WTC11 (cell line): ENCODE measurements at regions not wholly inside any gene's neighbourhood (a gene's known extent, or its start where the extent isn't known, plus 50 kb on each side); places are given as distances from the start of the nearest gene placed in this dataset.

ENCODE experiments used
- ATAC-seq: fragments of 200-7000 bp; cut with Tn5 transposase; 2 replicates; pipeline ENCODE4 v1.10.0; 2021; ENCODE audit warnings: mild to moderate bottlenecking, moderate library complexity
- CTCF ChIA-PET: fragments of 300-600 bp; sonication (Branson Sonifier 250); formaldehyde crosslinking; loops from one replicate; lab custom pipeline; 2021; ENCODE audit warnings: antibody characterized with exemption; lab: Charles Lee
- POLR2A ChIA-PET: fragments of 350-600 bp; sonication (Branson Sonifier 250); formaldehyde crosslinking; loops from one replicate; lab custom pipeline; 2021; ENCODE audit warnings: antibody characterized with exemption; lab: Charles Lee
- DNase-seq: peaks from one replicate; pipeline ENCODE4 v3.0.0; 2021; ENCODE audit warnings: low spot score
- H3K27ac Mint-ChIP-seq: 2 replicates; pipeline ENCODE4 v1.8.0; 2021; ENCODE audit warnings: mixed read lengths
- H3K27me3 Mint-ChIP-seq: 2 replicates; pipeline ENCODE4 v1.8.0; 2021; ENCODE audit warnings: low read depth, mild to moderate bottlenecking, moderate library complexity, mixed read lengths
- H3K36me3 Mint-ChIP-seq: 2 replicates; pipeline ENCODE4 v1.8.0; 2021; ENCODE audit warnings: mixed read lengths
- H3K4me1 Mint-ChIP-seq: 2 replicates; pipeline ENCODE4 v1.8.0; 2022; ENCODE audit warnings: mixed read lengths
- H3K4me3 Mint-ChIP-seq: 2 replicates; pipeline ENCODE4 v1.8.0; 2021; ENCODE audit warnings: mild to moderate bottlenecking, moderate library complexity, mixed read lengths
- H3K9me3 Mint-ChIP-seq: 2 replicates; pipeline ENCODE4 v1.8.0; 2021; ENCODE audit warnings: mixed read lengths
- ATF6 ChIP-seq: sonication (generic); formaldehyde crosslinking; IDR thresholded peaks from 2 replicates; pipeline ENCODE4 v1.8.1; 2023; ENCODE audit warnings: mild to moderate bottlenecking, missing genetic modification reagents
- CBFB ChIP-seq: sonication (generic); formaldehyde crosslinking; IDR thresholded peaks from 2 replicates; pipeline ENCODE4 v1.8.1; 2022; ENCODE audit warnings: mild to moderate bottlenecking, low read depth, missing genetic modification reagents
- CREM ChIP-seq: sonication (generic); formaldehyde crosslinking; IDR thresholded peaks from 2 replicates; pipeline ENCODE4 v1.8.1; 2022; ENCODE audit warnings: mild to moderate bottlenecking, missing genetic modification reagents, moderate library complexity
- EMX1 ChIP-seq: fragments of 250-450 bp; sonication (Bioruptor Pico); IDR thresholded peaks from 2 replicates; pipeline ENCODE4 v1.8.0; 2021; ENCODE audit warnings: mild to moderate bottlenecking
- ERG ChIP-seq: fragments of 250-450 bp; sonication (Bioruptor Pico); IDR thresholded peaks from 2 replicates; pipeline ENCODE4 v1.8.0; 2021; ENCODE audit warnings: mild to moderate bottlenecking
- FOXP1 ChIP-seq: sonication (generic); formaldehyde crosslinking; IDR thresholded peaks from 2 replicates; pipeline ENCODE4 v1.8.0; 2022; ENCODE audit warnings: missing genetic modification reagents, mild to moderate bottlenecking, moderate library complexity, borderline replicate concordance
- FOXP4 ChIP-seq: sonication (generic); formaldehyde crosslinking; IDR thresholded peaks from 2 replicates; pipeline ENCODE4 v1.8.0; 2022; ENCODE audit warnings: mild to moderate bottlenecking, missing genetic modification reagents
- GABPB1 ChIP-seq: sonication (generic); formaldehyde crosslinking; IDR thresholded peaks from 2 replicates; pipeline ENCODE4 v1.8.1; 2023; ENCODE audit warnings: mild to moderate bottlenecking, missing genetic modification reagents
- JAZF1 ChIP-seq: fragments of 250-450 bp; sonication (Bioruptor Pico); IDR thresholded peaks from 2 replicates; pipeline ENCODE4 v1.9.0; 2021; ENCODE audit warnings: moderate library complexity, mild to moderate bottlenecking, inconsistent platforms
- JUN ChIP-seq: sonication (generic); formaldehyde crosslinking; IDR thresholded peaks from 2 replicates; pipeline ENCODE4 v1.8.0; 2023; ENCODE audit warnings: mild to moderate bottlenecking, missing genetic modification reagents
- NR2C2 ChIP-seq: sonication (generic); formaldehyde crosslinking; IDR thresholded peaks from 2 replicates; pipeline ENCODE4 v1.8.0; 2022; ENCODE audit warnings: mild to moderate bottlenecking, missing genetic modification reagents
- NR3C1 ChIP-seq: sonication (generic); formaldehyde crosslinking; conservative IDR thresholded peaks from 2 replicates; pipeline ENCODE4 v1.8.1; 2023; ENCODE audit warnings: low read depth, mild to moderate bottlenecking, missing genetic modification reagents
- PRDM15 ChIP-seq: sonication (generic); formaldehyde crosslinking; IDR thresholded peaks from 2 replicates; pipeline ENCODE4 v1.8.0; 2022; ENCODE audit warnings: missing genetic modification reagents
- SOX15 ChIP-seq: fragments of 250-450 bp; sonication (Bioruptor Pico); IDR thresholded peaks from 2 replicates; pipeline ENCODE4 v1.9.0; 2021; ENCODE audit warnings: mild to moderate bottlenecking
- TEAD4 ChIP-seq: sonication (generic); formaldehyde crosslinking; IDR thresholded peaks from 2 replicates; pipeline ENCODE4 v1.8.0; 2022; ENCODE audit warnings: mild to moderate bottlenecking, missing genetic modification reagents
- USF2 ChIP-seq: sonication (generic); formaldehyde crosslinking; IDR thresholded peaks from 2 replicates; pipeline ENCODE4 v1.8.1; 2023; ENCODE audit warnings: mild to moderate bottlenecking, missing genetic modification reagents, moderate library complexity
- ZNF219 ChIP-seq: sonication (generic); formaldehyde crosslinking; IDR thresholded peaks from 2 replicates; pipeline ENCODE4 v1.8.0; 2023; ENCODE audit warnings: missing genetic modification reagents, mild to moderate bottlenecking, borderline replicate concordance
- ZNF263 ChIP-seq: sonication (generic); formaldehyde crosslinking; IDR thresholded peaks from 2 replicates; pipeline ENCODE4 v1.8.1; 2022; ENCODE audit warnings: low read depth, mild to moderate bottlenecking, moderate library complexity, missing genetic modification reagents
- ZNF416 ChIP-seq: fragments of 250-450 bp; sonication (Bioruptor Pico); IDR thresholded peaks from 2 replicates; pipeline ENCODE4 v1.9.0; 2021; ENCODE audit warnings: mild to moderate bottlenecking, inconsistent platforms

GRCh38 chr12:27162229-27162537, 79.8 kb upstream of the C12orf71 start (continued):
- TF ChIP-seq ATF6 = no peak

- TF ChIP-seq ZNF416 (CRISPR knock-in tag) (no peak), SOX15 (no peak), PRDM15 (CRISPR knock-in tag) (no peak), NR3C1 (CRISPR knock-in tag) (no peak), USF2 (CRISPR knock-in tag) (no peak), CREM (no peak), ZNF219 (CRISPR knock-in tag) (no peak), GABPB1 (CRISPR knock-in tag) (no peak), TEAD4 (CRISPR knock-in tag) (no peak), FOXP1 (CRISPR knock-in tag) (no peak), FOXP4 (CRISPR knock-in tag) (no peak), ERG (CRISPR knock-in tag) (no peak), CBFB (CRISPR knock-in tag) (no peak), ZNF263 (CRISPR knock-in tag) (no peak), EMX1 (no peak), JUN (CRISPR knock-in tag) (no peak), NR2C2 (no peak), JAZF1 (CRISPR knock-in tag) (no peak)
- H3K27ac Mint-ChIP-seq = no peak overlapping the region
- DNase-seq (peak; percentile 16), ATAC-seq (peak; percentile 59)
- no peaks in the 10 kb centered on the region; the same call in 1 of the 2 replicates for H3K27me3 Mint-ChIP-seq
- no peaks in the 10 kb centered on the region for H3K36me3 Mint-ChIP-seq
- ChIA-PET CTCF (interaction anchor here (1.1 kb wide), 1 partner anchor 143 kb away, joined by 3 read pairs; no protein-coding TSS in a partner anchor), POLR2A (no interaction called here)
- H3K9me3 Mint-ChIP-seq = peaks cover 8% of the 10 kb centered on the region
- no peak overlapping the region for H3K4me3 Mint-ChIP-seq
- peaks cover 10% of the 10 kb centered on the region for H3K4me1 Mint-ChIP-seq
These were observed 80.8 kb upstream of the C12orf71 start for GRCh38 chr12:27163048-27163715.
